ENCODE measurements at regions not wholly inside any gene's neighbourhood (a gene's known extent, or its start where the extent isn't known, plus 50 kb on each side); places are given as distances from the start of the nearest gene placed in this dataset.

- no peak for TF ChIP-seq EP300 (IDR thresholded peaks at IDR 0.05)
- TF ChIP-seq, protein P1, sequence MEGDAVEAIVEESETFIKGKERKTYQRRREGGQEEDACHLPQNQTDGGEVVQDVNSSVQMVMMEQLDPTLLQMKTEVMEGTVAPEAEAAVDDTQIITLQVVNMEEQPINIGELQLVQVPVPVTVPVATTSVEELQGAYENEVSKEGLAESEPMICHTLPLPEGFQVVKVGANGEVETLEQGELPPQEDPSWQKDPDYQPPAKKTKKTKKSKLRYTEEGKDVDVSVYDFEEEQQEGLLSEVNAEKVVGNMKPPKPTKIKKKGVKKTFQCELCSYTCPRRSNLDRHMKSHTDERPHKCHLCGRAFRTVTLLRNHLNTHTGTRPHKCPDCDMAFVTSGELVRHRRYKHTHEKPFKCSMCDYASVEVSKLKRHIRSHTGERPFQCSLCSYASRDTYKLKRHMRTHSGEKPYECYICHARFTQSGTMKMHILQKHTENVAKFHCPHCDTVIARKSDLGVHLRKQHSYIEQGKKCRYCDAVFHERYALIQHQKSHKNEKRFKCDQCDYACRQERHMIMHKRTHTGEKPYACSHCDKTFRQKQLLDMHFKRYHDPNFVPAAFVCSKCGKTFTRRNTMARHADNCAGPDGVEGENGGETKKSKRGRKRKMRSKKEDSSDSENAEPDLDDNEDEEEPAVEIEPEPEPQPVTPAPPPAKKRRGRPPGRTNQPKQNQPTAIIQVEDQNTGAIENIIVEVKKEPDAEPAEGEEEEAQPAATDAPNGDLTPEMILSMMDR (IDR thresholded peaks at IDR 0.05), result no peak
Observed at GRCh38 chr1:185467122-185467521, 150.1 kb upstream of the IVNS1ABP start.
